Heart right ventricle (tissue), 16 donors: ENCODE measurements at regions not wholly inside any gene's neighbourhood (a gene's known extent, or its start where the extent isn't known, plus 50 kb on each side); places are given as distances from the start of the nearest gene placed in this dataset.

Experiments
- ATAC-seq, 8 donors: fragments of 200-7000 bp; cut with Tn5 transposase; one replicate each; pipeline ENCODE4 v1.9.1; 2020; ENCODE audit warnings: mild to moderate bottlenecking in 8 of 8, moderate library complexity in 8 of 8, moderate number of reproducible peaks in 1 of 8
- DNase-seq, 2 donors: peaks; one replicate each; pipeline ENCODE4 v3.0.0-alpha.2; 2020
- H3K27ac ChIP-seq, 10 donors: fragments of 200-600 bp; sonication (generic) in 2 of 10; one replicate each; pipeline versions ENCODE4 v1.5.0 to v1.8.0; 2020 to 2022; ENCODE audit warnings: mild to moderate bottlenecking in 3 of 10
- H3K27me3 ChIP-seq, 7 donors: fragments of 200-600 bp; one replicate each; pipeline ENCODE4 v1.8.0; 2021 to 2022; ENCODE audit warnings: mild to moderate bottlenecking in 2 of 7
- H3K36me3 ChIP-seq, 9 donors: fragments of 200-600 bp; sonication (generic) in 1 of 9; one replicate each; pipeline versions ENCODE4 v1.5.0 to v1.8.0; 2020 to 2022; ENCODE audit warnings: mild to moderate bottlenecking in 2 of 9
- H3K4me1 ChIP-seq, 9 donors: fragments of 200-600 bp; sonication (generic) in 1 of 9; one replicate each; pipeline versions ENCODE4 v1.5.0 to v1.8.0; 2020 to 2022; ENCODE audit warnings: mild to moderate bottlenecking in 4 of 9
- H3K4me3 ChIP-seq, 10 donors: fragments of 200-600 bp; sonication (generic) in 2 of 10; one replicate each; pipeline versions ENCODE4 v1.5.0 to v1.8.0; 2020 to 2022; ENCODE audit warnings: mild to moderate bottlenecking in 7 of 10, moderate library complexity in 2 of 10
- H3K9me3 ChIP-seq, 11 donors: fragments of 200-600 bp in 10 of 11; sonication (generic) in 2 of 11; one replicate each; pipeline versions ENCODE4 v1.5.0 to v1.8.0; 2013 to 2022; ENCODE audit warnings: mild to moderate bottlenecking in 2 of 11, control low read depth in 1 of 11, moderate library complexity in 1 of 11
- WGBS, 2 donors: extraction: QIAGEN DNeasy Blood & Tissue Kit; methylation state at CpG; one replicate each; pipeline ENCODE4 v1.1.7; 2013; ENCODE audit warnings: inconsistent platforms in 1 of 2; 5-methylcytosine and 5-hydroxymethylcytosine counted together
- intact Hi-C, 10 donors: fragments of 100-400 bp; cut with DNase I; formaldehyde crosslinking; loops; one replicate each; pipeline versions ENCODE4 v1.11.1 to v1.14.2; 2022
- TF ChIP-seq, protein P1 (sequence below), 9 donors: fragments of 200-600 bp; sonication (generic) in 2 of 9; IDR thresholded peaks; one replicate each; pipeline versions ENCODE4 v1.5.0 to v1.8.0; 2021 to 2022; ENCODE audit warnings: antibody characterized with exemption in 9 of 9, mild to moderate bottlenecking in 5 of 9, moderate library complexity in 1 of 9
- donor health status: Arrhythmogenic right ventricular cardiomyopathy.
- donor health status: ischemic (EF 13 %, LVEDD 7.1; RV severe dilation, severe dysfunction).
- donor health status: healthy with polysubstance abuse.
- donor health status: DM: no; HTN: yes; CAD: no.
- donor health status: DM: no; HTN: no; CAD: no.
- donor health status: ischemic (EF 25% LVEDD 6.9; RV normal size, moderate dysfunction).
- donor health status: ischemic (EF 25% LVEDD 5.7; RV mildly dilated, moderate dysfunction).
- donor health status: healthy.
- donor health status: DM: yes; HTN: yes; CAD: no.
- donor health status: Ischemic cardiomyopathy.
- donor health status: ischemic (EF 35%, LVEDD 5.7; RV mildly dilated, moderate dysfunction).
- donor health status: nonischemic (EF 11% LVEDD 7.7; RV severe dilation, severe dysfunction).
- donor health status: DM: yes; HTN: yes; CAD: no.
- donor health status: PGD.
- donor health status: ischemic (EF 29% LVEDD 5.4; RV normal size, mild dysfunction).
- donor health status: nonischemic (EF 23%, LVEDD 6.1; RV moderate dilation, normal function).

DNA sequence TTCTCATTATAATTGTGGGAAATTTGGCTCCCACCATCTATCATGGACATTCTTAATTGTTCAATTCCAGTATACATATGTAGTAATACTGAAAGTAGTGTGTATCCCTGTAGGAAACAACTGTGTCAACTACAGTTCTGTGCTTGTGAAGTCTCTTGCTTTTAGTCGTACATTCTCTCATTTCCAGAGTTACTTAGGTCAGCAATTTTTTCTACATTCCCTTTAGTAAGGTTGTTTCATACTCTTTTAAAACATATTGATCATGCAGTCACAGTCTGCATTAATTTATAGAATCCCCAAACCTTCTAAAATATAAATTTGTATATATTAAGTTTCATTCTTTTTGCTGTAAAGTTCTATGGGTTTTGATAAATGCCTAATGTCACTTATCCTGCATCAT, 289.2 kb upstream of the PCDH10 start:
- H3K27ac ChIP-seq, result no peak overlapping the region
- no peaks in the 10 kb centered on the region for H3K27me3 ChIP-seq
- DNase-seq, result no peak
- no peaks in the 10 kb centered on the region for H3K4me1 ChIP-seq
- no peak for ATAC-seq
- H3K36me3 ChIP-seq, result no peaks in the 10 kb centered on the region
- intact Hi-C loops, result no loop called here
- no peaks in the 10 kb centered on the region for H3K9me3 ChIP-seq
- TF ChIP-seq, protein P1, sequence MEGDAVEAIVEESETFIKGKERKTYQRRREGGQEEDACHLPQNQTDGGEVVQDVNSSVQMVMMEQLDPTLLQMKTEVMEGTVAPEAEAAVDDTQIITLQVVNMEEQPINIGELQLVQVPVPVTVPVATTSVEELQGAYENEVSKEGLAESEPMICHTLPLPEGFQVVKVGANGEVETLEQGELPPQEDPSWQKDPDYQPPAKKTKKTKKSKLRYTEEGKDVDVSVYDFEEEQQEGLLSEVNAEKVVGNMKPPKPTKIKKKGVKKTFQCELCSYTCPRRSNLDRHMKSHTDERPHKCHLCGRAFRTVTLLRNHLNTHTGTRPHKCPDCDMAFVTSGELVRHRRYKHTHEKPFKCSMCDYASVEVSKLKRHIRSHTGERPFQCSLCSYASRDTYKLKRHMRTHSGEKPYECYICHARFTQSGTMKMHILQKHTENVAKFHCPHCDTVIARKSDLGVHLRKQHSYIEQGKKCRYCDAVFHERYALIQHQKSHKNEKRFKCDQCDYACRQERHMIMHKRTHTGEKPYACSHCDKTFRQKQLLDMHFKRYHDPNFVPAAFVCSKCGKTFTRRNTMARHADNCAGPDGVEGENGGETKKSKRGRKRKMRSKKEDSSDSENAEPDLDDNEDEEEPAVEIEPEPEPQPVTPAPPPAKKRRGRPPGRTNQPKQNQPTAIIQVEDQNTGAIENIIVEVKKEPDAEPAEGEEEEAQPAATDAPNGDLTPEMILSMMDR (IDR thresholded peaks at IDR 0.05), result no peak
- WGBS, 2 donors, result 77 to 87% methylated on average over 1 of the region's 1 CpG
- no peak overlapping the region for H3K4me3 ChIP-seq

DNA sequence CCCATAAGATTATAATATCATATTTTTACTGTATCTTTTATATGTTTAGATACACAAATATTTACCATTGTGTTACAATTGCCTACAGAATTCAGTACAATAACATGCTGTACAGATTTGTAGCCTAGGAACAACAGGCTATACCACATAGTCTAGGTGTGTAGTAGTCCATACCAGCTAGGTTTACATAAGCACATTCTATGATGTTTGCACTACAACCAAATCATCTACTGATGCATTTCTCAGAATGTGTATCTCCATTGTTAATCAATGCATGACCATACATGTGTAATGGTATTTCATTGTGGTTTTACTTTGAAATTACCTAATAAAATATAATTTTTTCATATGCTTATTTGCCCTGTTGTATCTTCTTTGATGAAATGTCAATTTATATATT, 288.1 kb upstream of the PCDH10 start:
- TF ChIP-seq, protein P1 (IDR thresholded peaks at IDR 0.05), result no peak

DNA sequence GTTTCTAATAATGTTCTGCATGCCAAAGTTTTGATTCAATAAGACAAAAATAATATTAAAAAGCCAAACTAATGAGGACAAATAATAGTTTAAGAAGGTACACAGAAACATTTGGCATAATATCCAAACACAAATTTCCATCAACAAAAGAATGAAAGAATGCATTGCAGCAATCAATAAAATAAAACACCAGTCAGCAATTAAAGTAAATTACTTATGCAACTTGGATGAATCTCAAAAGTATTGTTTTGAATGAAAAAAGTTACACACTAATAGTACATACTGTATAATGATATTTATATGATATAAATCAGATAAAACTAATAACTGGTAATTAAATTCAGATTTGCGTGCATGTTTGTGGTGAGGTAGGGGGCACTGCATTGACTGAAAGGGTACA, 285.5 kb upstream of the PCDH10 start:
- ATAC-seq, result no peak
- TF ChIP-seq, protein P1 (IDR thresholded peaks at IDR 0.05), result no peak
- DNase-seq, result no peak
- Histone ChIP-seq H3K4me3 (no peak overlapping the region), H3K36me3 (no peaks in the 10 kb centered on the region), H3K4me1 (no peaks in the 10 kb centered on the region), H3K27me3 (no peaks in the 10 kb centered on the region), H3K27ac (no peak overlapping the region), H3K9me3 (peaks cover 0 to 6% (median 0%) of the 10 kb centered on the region in 11 donors)
- WGBS, 2 donors, result 90 to 100% methylated on average over 1 of the region's 1 CpG
- intact Hi-C loops, result no loop called here

More for the DNA sequence above, 288.1 kb upstream of the PCDH10 start:
- intact Hi-C loops, result no loop called here
- ATAC-seq (no peak), DNase-seq (no peak)
- H3K27ac ChIP-seq, result no peak overlapping the region
- no peak overlapping the region for H3K4me3 ChIP-seq
- no peaks in the 10 kb centered on the region for H3K36me3 ChIP-seq
- no peaks in the 10 kb centered on the region for H3K4me1 ChIP-seq
- no peaks in the 10 kb centered on the region for H3K9me3 ChIP-seq
- no peaks in the 10 kb centered on the region for H3K27me3 ChIP-seq

DNA sequence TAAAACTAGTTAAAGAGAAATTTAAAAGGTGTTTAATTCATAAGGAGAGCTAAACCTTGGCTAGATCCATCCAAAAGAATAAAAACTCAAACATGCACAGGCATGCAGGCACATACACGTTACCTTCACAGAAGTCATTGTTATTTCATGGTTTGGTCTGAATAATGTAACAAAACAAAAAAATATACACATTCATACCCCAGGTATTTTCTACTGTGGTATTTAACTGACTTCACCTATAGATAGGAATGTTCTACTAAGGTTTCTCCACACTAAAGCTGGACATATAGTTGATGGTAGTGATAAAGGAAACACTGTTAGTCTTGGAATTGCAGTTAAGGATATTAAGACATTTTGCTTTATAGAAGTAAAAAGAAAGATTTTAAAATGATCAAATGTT, 283.6 kb upstream of the PCDH10 start:
- H3K4me1 ChIP-seq, result no peaks in the 10 kb centered on the region
- TF ChIP-seq, protein P1 (IDR thresholded peaks at IDR 0.05), result no peak
- intact Hi-C loops, result no loop called here
- H3K27ac ChIP-seq, result no peak overlapping the region
- H3K9me3 ChIP-seq, result peaks cover 0 to 7% (median 0%) of the 10 kb centered on the region in 11 donors
- no peaks in the 10 kb centered on the region for H3K27me3 ChIP-seq
- DNase-seq, result no peak
- 82 to 89% methylated on average over 1 of the region's 1 CpG for WGBS, 2 donors
- H3K36me3 ChIP-seq, result no peaks in the 10 kb centered on the region
- no peak overlapping the region for H3K4me3 ChIP-seq
- no peak for ATAC-seq

DNA sequence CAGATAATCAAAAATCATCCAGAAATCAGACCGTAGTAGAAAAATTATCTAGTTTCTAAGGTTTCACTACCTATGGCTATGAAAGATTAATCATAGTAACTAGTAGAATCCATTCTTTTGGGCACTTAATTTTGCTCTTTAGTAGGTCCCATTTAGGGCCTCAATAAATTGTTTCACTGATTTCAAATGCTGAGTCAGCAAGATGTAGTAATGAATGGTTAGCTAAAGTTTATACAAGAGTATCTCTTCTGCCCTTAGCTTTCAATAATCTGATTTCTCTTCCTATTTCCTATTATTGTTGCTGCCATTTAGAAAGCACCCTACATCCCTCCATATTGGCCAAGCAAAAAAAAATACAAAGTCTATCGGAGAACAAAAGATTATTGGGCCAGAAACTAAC, 283.2 kb upstream of the PCDH10 start:
- H3K4me3 ChIP-seq, result no peak overlapping the region
- DNase-seq (no peak), ATAC-seq (no peak)
- TF ChIP-seq, protein P1 (IDR thresholded peaks at IDR 0.05), result no peak
- peaks cover 0 to 8% (median 0%) of the 10 kb centered on the region in 11 donors for H3K9me3 ChIP-seq
- no peaks in the 10 kb centered on the region for H3K4me1 ChIP-seq
- WGBS, 2 donors, result 93% methylated on average over 2 of the region's 2 CpGs
- no peaks in the 10 kb centered on the region for H3K36me3 ChIP-seq
- no peak overlapping the region for H3K27ac ChIP-seq
- intact Hi-C loops, result no loop called here
- H3K27me3 ChIP-seq, result no peaks in the 10 kb centered on the region
